OCI-LY7 (cell line): ENCODE measurements at regions not wholly inside any gene's neighbourhood (a gene's known extent, or its start where the extent isn't known, plus 50 kb on each side); places are given as distances from the start of the nearest gene placed in this dataset.
"Not testable (repeated sequence)": the region's sequence is repeated elsewhere in the genome, so short reads cannot be mapped to it uniquely, and the experiment has no call there.

Source experiments
- BruUV-seq: library from RNA; stranded (reverse); fragments of 400-500 nt; replicated peaks from 2 replicates; lab custom pipeline; 2021; lab: Mats Ljungman, UMichigan
- CTCF ChIA-PET: fragments of 300-600 bp; sonication (Branson Sonifier 250); formaldehyde crosslinking; loops from one replicate; lab custom pipeline; 2022; ENCODE audit warnings: antibody characterized with exemption; ENCODE audit not compliant: unreplicated experiment; lab: Charles Lee
- POLR2A ChIA-PET: fragments of 300-600 bp; sonication (Branson Sonifier 250); formaldehyde crosslinking; loops from one replicate; lab custom pipeline; 2022; ENCODE audit warnings: antibody characterized with exemption; lab: Charles Lee
- DNase-seq: peaks from one replicate; pipeline ENCODE4 v3.0.0-alpha.2; 2015; ENCODE audit warnings: low spot score
- H2AFZ ChIP-seq: fragments of 200-600 bp; sonication (generic), shearing (Covaris generic); 2 replicates; pipeline ENCODE4 v1.6.1; 2014; ENCODE audit warnings: mild to moderate bottlenecking, antibody characterized with exemption, low read length, moderate library complexity
- H3K27ac ChIP-seq: fragments of 200-600 bp; sonication (generic); 2 replicates; pipeline ENCODE4 v1.5.1; 2014; ENCODE audit warnings: mixed run types, low read depth, mild to moderate bottlenecking, moderate library complexity, low read length, inconsistent platforms; ENCODE audit not compliant: poor library complexity, severe bottlenecking
- H3K36me3 ChIP-seq: fragments of 200-600 bp; sonication (generic); 2 replicates; pipeline ENCODE4 v1.6.1; 2014; ENCODE audit warnings: mild to moderate bottlenecking, antibody characterized with exemption, low read length, moderate library complexity, mixed read lengths; ENCODE audit not compliant: insufficient read depth
- H3K4me1 ChIP-seq: fragments of 200-600 bp; sonication (generic); 2 replicates; pipeline ENCODE4 v1.5.1; 2014; ENCODE audit warnings: mild to moderate bottlenecking, low read length; ENCODE audit not compliant: insufficient read depth, poor library complexity, severe bottlenecking
- H3K4me2 ChIP-seq: fragments of 200-600 bp; sonication (generic); 2 replicates; pipeline ENCODE4 v1.6.1; 2014; ENCODE audit warnings: mild to moderate bottlenecking, low read length
- H3K4me3 ChIP-seq: fragments of 200-600 bp; sonication (generic); 2 replicates; pipeline ENCODE4 v1.5.1; 2014; ENCODE audit warnings: mild to moderate bottlenecking, low read depth, low read length; ENCODE audit not compliant: poor library complexity, severe bottlenecking
- H3K79me2 ChIP-seq: fragments of 200-600 bp; sonication (generic); 2 replicates; pipeline ENCODE4 v1.6.1; 2016; ENCODE audit warnings: low read depth, mild to moderate bottlenecking, low read length, moderate library complexity, mixed read lengths; ENCODE audit not compliant: insufficient read depth
- H3K9me2 ChIP-seq: fragments of 200-600 bp; sonication (generic); 2 replicates; pipeline ENCODE4 v1.6.1; 2016; ENCODE audit warnings: mild to moderate bottlenecking, low read length, mixed read lengths; ENCODE audit not compliant: insufficient read depth
- H3K9me3 ChIP-seq: fragments of 200-600 bp; sonication (generic); 2 replicates; pipeline ENCODE4 v1.6.1; 2014; ENCODE audit warnings: mild to moderate bottlenecking, mixed run types, low read length, mixed read lengths
- H4K20me1 ChIP-seq: fragments of 200-600 bp; sonication (generic); 2 replicates; pipeline ENCODE4 v1.6.1; 2014; ENCODE audit warnings: mild to moderate bottlenecking, antibody characterized with exemption, low read length, moderate library complexity, mixed read lengths; ENCODE audit not compliant: insufficient read depth
- EZH2phosphoT487 ChIP-seq: fragments of 200-600 bp; sonication (generic); IDR thresholded peaks from 2 replicates; pipeline ENCODE4 v1.6.1; 2018; ENCODE audit warnings: low read depth, borderline replicate concordance, mild to moderate bottlenecking, mixed run types, antibody characterized with exemption, low read length, moderate library complexity, mixed read lengths
- intact Hi-C: fragments of 100-400 bp; cut with micrococcal nuclease; formaldehyde crosslinking; loops from one replicate; pipeline ENCODE4 v1.10.0; 2022; ENCODE audit not compliant: unreplicated experiment
- TF ChIP-seq, protein P1 (sequence below): fragments of 200-600 bp; sonication (generic); conservative IDR thresholded peaks from 2 replicates; pipeline ENCODE4 v1.5.1; 2014; ENCODE audit warnings: mild to moderate bottlenecking, antibody characterized with exemption, low read length, moderate library complexity, mixed read lengths

DNA sequence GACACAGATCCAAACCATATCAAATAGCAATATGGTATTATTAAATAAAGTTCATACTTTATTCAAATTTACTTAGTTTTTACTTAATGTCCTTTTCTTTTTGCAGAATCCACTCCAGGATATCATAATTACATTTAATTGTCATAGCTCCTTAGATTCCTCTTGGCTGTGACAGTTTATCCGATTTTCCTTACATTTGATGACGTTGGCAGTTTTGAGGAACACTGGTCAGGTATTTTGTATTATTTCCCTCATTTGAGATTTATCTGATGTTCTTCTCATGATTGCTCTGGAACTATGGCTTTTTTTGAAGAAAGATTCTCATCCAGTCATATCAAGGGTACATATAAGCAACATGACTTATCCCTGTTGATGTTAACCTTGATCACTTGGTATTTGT lies 198.3 kb upstream of the STAC start:
- Histone ChIP-seq H4K20me1 (no peaks in the 10 kb centered on the region), H3K4me1 (no peaks in the 10 kb centered on the region), H2AFZ (no peak overlapping the region), H3K4me3 (no peak overlapping the region), H3K9me3 (no peaks in the 10 kb centered on the region), H3K9me2 (no peaks in the 10 kb centered on the region), H3K27ac (no peak overlapping the region), H3K36me3 (no peaks in the 10 kb centered on the region), H3K4me2 (no peak overlapping the region), H3K79me2 (no peaks in the 10 kb centered on the region)
- ChIA-PET POLR2A (no interaction called here), CTCF (no interaction called here)
- no peak for DNase-seq
- intact Hi-C loops, result no loop called here
- BruUV-seq, result no TSS peak
- TF ChIP-seq, protein P1, sequence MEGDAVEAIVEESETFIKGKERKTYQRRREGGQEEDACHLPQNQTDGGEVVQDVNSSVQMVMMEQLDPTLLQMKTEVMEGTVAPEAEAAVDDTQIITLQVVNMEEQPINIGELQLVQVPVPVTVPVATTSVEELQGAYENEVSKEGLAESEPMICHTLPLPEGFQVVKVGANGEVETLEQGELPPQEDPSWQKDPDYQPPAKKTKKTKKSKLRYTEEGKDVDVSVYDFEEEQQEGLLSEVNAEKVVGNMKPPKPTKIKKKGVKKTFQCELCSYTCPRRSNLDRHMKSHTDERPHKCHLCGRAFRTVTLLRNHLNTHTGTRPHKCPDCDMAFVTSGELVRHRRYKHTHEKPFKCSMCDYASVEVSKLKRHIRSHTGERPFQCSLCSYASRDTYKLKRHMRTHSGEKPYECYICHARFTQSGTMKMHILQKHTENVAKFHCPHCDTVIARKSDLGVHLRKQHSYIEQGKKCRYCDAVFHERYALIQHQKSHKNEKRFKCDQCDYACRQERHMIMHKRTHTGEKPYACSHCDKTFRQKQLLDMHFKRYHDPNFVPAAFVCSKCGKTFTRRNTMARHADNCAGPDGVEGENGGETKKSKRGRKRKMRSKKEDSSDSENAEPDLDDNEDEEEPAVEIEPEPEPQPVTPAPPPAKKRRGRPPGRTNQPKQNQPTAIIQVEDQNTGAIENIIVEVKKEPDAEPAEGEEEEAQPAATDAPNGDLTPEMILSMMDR, result no peak

DNA sequence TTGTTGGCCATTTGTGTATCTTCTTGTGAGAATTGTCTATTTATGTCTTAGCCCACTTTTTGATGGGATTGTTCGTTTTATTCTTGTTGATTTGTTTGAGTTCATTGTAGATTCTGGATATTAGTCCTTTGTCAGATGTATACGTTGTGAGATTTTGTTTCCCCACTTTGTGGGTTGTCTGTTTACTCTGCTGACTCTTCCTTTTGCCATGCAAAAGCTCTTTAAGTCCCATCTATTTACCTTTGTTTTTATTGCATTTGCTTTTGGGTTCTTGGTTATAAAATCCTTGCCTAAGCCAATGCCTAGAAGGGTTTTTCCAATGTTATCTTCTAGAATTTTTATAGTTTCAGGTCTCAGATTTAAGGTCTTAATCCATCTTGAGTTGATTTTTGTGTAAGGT lies 193.1 kb upstream of the STAC start:
- H3K79me2 ChIP-seq, DNase-seq, CTCF ChIA-PET, H3K4me3 ChIP-seq, H3K4me2 ChIP-seq, POLR2A ChIA-PET, intact Hi-C loops, H4K20me1 ChIP-seq, H3K4me1 ChIP-seq, BruUV-seq, H3K9me3 ChIP-seq, H2AFZ ChIP-seq, H3K9me2 ChIP-seq, H3K27ac ChIP-seq, H3K36me3 ChIP-seq: not testable (repeated sequence)

DNA sequence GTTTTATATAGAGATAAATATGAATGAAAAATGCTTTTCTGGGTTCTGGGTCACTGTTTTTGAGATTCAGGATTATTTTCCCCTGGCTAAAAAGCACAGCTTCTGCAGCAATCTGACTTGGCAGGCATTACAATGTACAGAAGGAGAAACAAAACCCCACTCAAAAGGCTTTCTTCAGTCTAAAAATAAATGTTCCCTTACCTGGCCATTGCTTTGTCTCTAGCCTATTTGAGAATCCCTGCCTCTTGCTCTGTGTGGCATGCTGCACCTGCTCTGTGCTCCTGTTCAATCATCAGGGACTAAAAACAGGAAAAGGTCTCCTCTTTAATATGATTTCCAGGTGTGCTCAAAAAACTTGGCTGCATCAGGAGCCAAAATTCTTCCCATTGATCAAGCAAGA lies 187.4 kb upstream of the STAC start:
- no peak overlapping the region for H3K4me2 ChIP-seq
- no peaks in the 10 kb centered on the region for H3K36me3 ChIP-seq
- ChIA-PET POLR2A (no interaction called here), CTCF (no interaction called here)
- DNase-seq, result no peak
- H3K79me2 ChIP-seq, result no peaks in the 10 kb centered on the region
- H4K20me1 ChIP-seq, result no peaks in the 10 kb centered on the region
- no peaks in the 10 kb centered on the region for H3K9me2 ChIP-seq
- TF ChIP-seq, protein P1, result no peak
- TF ChIP-seq EZH2phosphoT487, result no peak
- no peak overlapping the region for H3K4me3 ChIP-seq
- H3K9me3 ChIP-seq, result no peaks in the 10 kb centered on the region
- no peak overlapping the region for H2AFZ ChIP-seq
- H3K27ac ChIP-seq, result no peak overlapping the region
- BruUV-seq, result no TSS peak
- no peaks in the 10 kb centered on the region for H3K4me1 ChIP-seq
- intact Hi-C loops, result no loop called here
